DND-41 (cell line): ENCODE measurements at regions not wholly inside any gene's neighbourhood (a gene's known extent, or its start where the extent isn't known, plus 50 kb on each side); places are given as distances from the start of the nearest gene placed in this dataset.

Experiments
- EZH2 ChIP-seq: IDR thresholded peaks from 3 replicates; pipeline ENCODE4 v1.6.1; 2012; ENCODE audit warnings: borderline replicate concordance, low read depth, mild to moderate bottlenecking, moderate library complexity, low read length, inconsistent platforms; ENCODE audit not compliant: severe bottlenecking
- TF ChIP-seq, protein P1 (sequence below): IDR thresholded peaks from 2 replicates; pipeline ENCODE4 v1.5.1; 2012; ENCODE audit warnings: borderline replicate concordance, low read length, moderate library complexity, mild to moderate bottlenecking; ENCODE audit not compliant: poor library complexity, severe bottlenecking; ENCODE audit errors: extremely low read depth

GRCh38 chr21:17461014-17461413 lies 51.8 kb upstream of the CXADR start:
- TF ChIP-seq, protein P1, sequence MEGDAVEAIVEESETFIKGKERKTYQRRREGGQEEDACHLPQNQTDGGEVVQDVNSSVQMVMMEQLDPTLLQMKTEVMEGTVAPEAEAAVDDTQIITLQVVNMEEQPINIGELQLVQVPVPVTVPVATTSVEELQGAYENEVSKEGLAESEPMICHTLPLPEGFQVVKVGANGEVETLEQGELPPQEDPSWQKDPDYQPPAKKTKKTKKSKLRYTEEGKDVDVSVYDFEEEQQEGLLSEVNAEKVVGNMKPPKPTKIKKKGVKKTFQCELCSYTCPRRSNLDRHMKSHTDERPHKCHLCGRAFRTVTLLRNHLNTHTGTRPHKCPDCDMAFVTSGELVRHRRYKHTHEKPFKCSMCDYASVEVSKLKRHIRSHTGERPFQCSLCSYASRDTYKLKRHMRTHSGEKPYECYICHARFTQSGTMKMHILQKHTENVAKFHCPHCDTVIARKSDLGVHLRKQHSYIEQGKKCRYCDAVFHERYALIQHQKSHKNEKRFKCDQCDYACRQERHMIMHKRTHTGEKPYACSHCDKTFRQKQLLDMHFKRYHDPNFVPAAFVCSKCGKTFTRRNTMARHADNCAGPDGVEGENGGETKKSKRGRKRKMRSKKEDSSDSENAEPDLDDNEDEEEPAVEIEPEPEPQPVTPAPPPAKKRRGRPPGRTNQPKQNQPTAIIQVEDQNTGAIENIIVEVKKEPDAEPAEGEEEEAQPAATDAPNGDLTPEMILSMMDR, result no peak
- TF ChIP-seq EZH2, result no peak
